ENCODE measurements at regions not wholly inside any gene's neighbourhood (a gene's known extent, or its start where the extent isn't known, plus 50 kb on each side); places are given as distances from the start of the nearest gene placed in this dataset.
"Not testable (repeated sequence)": the region's sequence is repeated elsewhere in the genome, so short reads cannot be mapped to it uniquely, and the experiment has no call there.

GRCh38 chr9:97136421-97136820, 97.5 kb upstream of the CTSV start:
- DNase-seq (ENCODE audit: low read depth) (no peak), FAIRE-seq (no peak)
- Histone ChIP-seq H3K36me3 (ENCODE audit: control insufficient read depth, insufficient read depth, low read length) (no peaks in the 10 kb centered on the region), H3K4me3 (ENCODE audit: low read depth, low read length) (no peak overlapping the region), H3K27me3 (ENCODE audit: control insufficient read depth, insufficient read depth, low read length) (no peaks in the 10 kb centered on the region)
- TF ChIP-seq CTCF (IDR thresholded peaks at IDR 0.05; ENCODE audit: insufficient read depth, low read length, severe bottlenecking) = no peak

- not testable (repeated sequence) for H3K27me3 ChIP-seq (ENCODE audit: control insufficient read depth, insufficient read depth, low read length); DNase-seq (ENCODE audit: low read depth); H3K36me3 ChIP-seq (ENCODE audit: control insufficient read depth, insufficient read depth, low read length); FAIRE-seq; H3K4me3 ChIP-seq (ENCODE audit: low read depth, low read length)
Observed at GRCh38 chr9:97133966-97134365, 95.0 kb upstream of the CTSV start.

- TF ChIP-seq CTCF (IDR thresholded peaks at IDR 0.05; ENCODE audit: insufficient read depth, low read length, severe bottlenecking) = no peak
- DNase-seq (ENCODE audit: low read depth) (no peak), FAIRE-seq (no peak)
- Histone ChIP-seq H3K4me3 (ENCODE audit: low read depth, low read length) (no peak overlapping the region), H3K27me3 (ENCODE audit: control insufficient read depth, insufficient read depth, low read length) (no peaks in the 10 kb centered on the region), H3K36me3 (ENCODE audit: control insufficient read depth, insufficient read depth, low read length) (no peaks in the 10 kb centered on the region)
Observed at GRCh38 chr9:97132865-97133264, 93.9 kb upstream of the CTSV start.

- H3K36me3 ChIP-seq (ENCODE audit: control insufficient read depth, insufficient read depth, low read length); H3K27me3 ChIP-seq (ENCODE audit: control insufficient read depth, insufficient read depth, low read length); FAIRE-seq; H3K4me3 ChIP-seq (ENCODE audit: low read depth, low read length); DNase-seq (ENCODE audit: low read depth): not testable (repeated sequence)
Observed at GRCh38 chr9:97130864-97131263, 91.9 kb upstream of the CTSV start.

GRCh38 chr9:97130387-97130786, 91.4 kb upstream of the CTSV start:
- H3K27me3 ChIP-seq (ENCODE audit: control insufficient read depth, insufficient read depth, low read length); H3K4me3 ChIP-seq (ENCODE audit: low read depth, low read length); H3K36me3 ChIP-seq (ENCODE audit: control insufficient read depth, insufficient read depth, low read length); DNase-seq (ENCODE audit: low read depth); FAIRE-seq: not testable (repeated sequence)

GRCh38 chr9:97128919-97129318, 90.0 kb upstream of the CTSV start:
- no peak overlapping the region for H3K4me3 ChIP-seq (ENCODE audit: low read depth, low read length)
- H3K36me3 ChIP-seq (ENCODE audit: control insufficient read depth, insufficient read depth, low read length) = no peaks in the 10 kb centered on the region
- TF ChIP-seq CTCF (IDR thresholded peaks at IDR 0.05; ENCODE audit: insufficient read depth, low read length, severe bottlenecking) = no peak
- FAIRE-seq (no peak), DNase-seq (ENCODE audit: low read depth) (no peak)
- no peaks in the 10 kb centered on the region for H3K27me3 ChIP-seq (ENCODE audit: control insufficient read depth, insufficient read depth, low read length)

GRCh38 chr9:97124256-97124655, 85.3 kb upstream of the CTSV start:
- Histone ChIP-seq H3K4me3 (ENCODE audit: low read depth, low read length) (no peak overlapping the region), H3K36me3 (ENCODE audit: control insufficient read depth, insufficient read depth, low read length) (no peaks in the 10 kb centered on the region), H3K27me3 (ENCODE audit: control insufficient read depth, insufficient read depth, low read length) (no peaks in the 10 kb centered on the region)
- DNase-seq (ENCODE audit: low read depth) (no peak), FAIRE-seq (no peak)
- no peak for TF ChIP-seq CTCF (IDR thresholded peaks at IDR 0.05; ENCODE audit: insufficient read depth, low read length, severe bottlenecking)
